ENCODE measurements at regions not wholly inside any gene's neighbourhood (a gene's known extent, or its start where the extent isn't known, plus 50 kb on each side); places are given as distances from the start of the nearest gene placed in this dataset.

- no peak for DNase-seq (ENCODE audit: low read depth)
These were observed 403.6 kb upstream of the PBX1 start for GRCh38 chr1:164155347-164155746.

DNA sequence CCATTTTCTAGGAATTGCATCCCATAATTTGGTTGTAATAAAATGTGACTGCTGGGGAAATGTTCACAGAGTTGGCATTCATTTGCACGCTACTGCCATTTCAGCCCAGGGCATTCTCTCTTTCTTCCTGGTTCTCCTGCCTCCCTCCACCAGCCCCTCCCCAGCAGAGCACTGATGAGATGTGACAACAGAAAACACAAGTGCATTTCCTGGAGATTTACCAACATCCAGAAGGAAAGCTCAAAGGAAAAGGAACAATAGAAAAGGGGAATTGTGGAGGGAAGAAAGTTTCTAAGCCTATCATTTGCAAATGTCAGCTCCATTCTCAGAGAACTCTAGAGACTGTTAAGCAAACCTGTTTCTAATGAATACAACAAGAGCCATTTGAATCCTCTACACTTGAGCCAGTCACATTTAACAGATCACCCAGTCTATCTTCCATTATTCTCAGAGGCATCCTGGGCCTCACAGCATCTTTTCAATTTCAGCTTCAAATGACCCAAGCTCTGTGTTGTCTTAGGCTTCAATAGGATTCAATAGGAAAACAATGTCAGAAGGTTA is 395.6 kb upstream of the PBX1 start:
- DNase-seq (ENCODE audit: low read depth), result no peak

DNA sequence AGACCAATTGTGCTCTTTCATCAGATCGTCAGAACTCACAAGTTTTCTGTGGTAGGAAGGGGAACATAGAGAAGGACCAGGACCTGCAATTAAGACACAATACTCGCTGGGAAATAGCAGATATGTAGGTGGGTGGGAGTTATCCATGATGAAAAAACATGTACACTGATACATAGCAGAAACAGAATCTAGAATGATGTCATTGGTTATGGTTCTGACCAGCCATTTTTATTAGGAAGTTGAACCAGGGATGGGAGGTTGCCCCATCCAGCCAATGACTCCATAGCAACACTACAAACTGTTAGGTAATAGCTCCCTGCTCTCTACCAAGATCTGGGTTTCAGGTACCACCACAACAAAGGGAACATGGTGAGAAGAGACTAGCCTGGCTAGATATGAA is 393.5 kb upstream of the PBX1 start:
- DNase-seq (ENCODE audit: low read depth), result no peak

DNA sequence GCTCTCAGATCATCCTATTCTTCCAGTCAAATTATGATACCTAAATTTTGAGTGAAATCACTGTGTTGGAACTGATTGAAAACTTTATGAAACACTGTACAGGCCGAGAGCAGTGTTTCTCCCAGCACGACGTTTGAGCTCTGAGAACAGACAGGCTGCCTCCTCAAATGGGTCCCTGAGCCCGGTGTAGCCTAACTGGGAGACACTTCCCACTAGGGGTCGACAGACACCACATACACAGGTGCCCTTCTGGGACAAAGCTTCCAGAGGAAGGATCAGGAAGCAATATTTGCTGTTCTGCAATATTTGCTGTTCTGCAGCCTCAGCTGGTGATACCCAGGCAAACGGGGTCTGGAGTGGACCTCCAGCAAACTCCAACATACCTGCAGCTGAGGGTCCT is 392.5 kb upstream of the PBX1 start:
- peak; percentile 12 for DNase-seq (ENCODE audit: low read depth)

GRCh38 chr1:164177118-164177517 is 381.9 kb upstream of the PBX1 start:
- DNase-seq (ENCODE audit: low read depth), result no peak

DNA sequence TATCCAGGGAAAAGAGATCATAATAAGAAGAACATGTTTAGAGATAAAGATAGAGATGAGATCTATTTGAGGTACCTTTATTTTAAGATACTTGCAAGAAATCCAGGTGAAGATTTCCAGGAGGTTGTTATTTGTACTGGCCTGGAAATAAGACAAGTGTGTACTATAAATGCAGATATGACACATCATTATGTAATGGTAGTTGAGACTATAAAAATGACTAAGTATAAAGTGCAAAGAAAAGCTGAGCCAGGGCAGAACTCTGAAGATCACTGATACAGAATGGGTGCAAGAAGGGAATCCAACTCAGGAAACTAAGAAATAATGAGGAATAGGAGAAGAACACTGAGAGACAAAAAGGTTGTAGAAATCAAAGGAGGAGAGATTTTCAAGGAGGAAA is 378.2 kb upstream of the PBX1 start:
- DNase-seq (ENCODE audit: low read depth), result no peak

- DNase-seq (ENCODE audit: low read depth), result no peak
These were observed 374.9 kb upstream of the PBX1 start for GRCh38 chr1:164183854-164184635.

- DNase-seq (ENCODE audit: low read depth), result no peak
These were observed 372.1 kb upstream of the PBX1 start for GRCh38 chr1:164186881-164187280.

DNA sequence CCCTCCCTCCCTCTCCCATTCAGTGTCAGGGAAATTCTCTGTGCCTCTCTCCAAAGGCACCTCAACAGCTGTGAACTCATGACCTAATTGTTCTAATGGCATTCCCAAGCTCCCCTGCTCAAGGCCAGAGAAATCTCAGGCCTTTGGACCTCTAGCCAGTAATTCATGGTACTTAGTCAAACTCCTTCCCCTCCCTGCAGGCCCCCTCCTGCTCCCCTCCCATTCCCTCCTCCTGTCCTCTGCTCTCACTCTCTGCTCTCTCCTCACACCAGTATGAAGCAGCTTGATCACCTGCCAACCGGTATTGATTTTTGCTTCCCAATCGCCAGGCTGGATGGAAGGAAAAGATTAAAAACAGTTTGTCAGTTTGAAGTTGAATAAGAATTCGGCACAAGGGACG is 370.5 kb upstream of the PBX1 start:
- DNase-seq (ENCODE audit: low read depth), result no peak

- no peak for DNase-seq (ENCODE audit: low read depth)
These were observed 367.8 kb upstream of the PBX1 start for GRCh38 chr1:164191191-164191590.

- DNase-seq (ENCODE audit: low read depth), result no peak
These were observed 348.7 kb upstream of the PBX1 start for GRCh38 chr1:164210211-164210739.

DNA sequence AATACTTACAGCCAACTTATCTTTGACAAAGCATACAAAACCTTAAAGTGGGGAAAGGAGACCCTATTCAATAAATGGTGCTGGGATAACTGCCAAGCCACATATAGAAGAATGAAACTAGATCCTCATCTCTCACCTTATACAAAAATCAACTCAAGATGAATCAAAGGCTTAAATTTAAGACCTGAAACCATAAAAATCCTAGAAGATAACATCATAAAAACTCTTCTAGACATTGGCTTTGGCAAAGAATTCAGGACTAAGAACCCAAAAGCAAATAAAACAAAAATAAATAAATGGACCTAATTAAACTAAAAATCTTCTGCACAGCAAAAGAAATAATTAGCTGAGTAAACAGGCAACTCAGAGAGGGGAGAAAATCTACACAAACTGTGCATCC is 335.6 kb upstream of the PBX1 start:
- DNase-seq (ENCODE audit: low read depth), result no peak

- no peak for DNase-seq (ENCODE audit: low read depth)
These were observed 334.0 kb upstream of the PBX1 start for GRCh38 chr1:164225011-164225410.

DNA sequence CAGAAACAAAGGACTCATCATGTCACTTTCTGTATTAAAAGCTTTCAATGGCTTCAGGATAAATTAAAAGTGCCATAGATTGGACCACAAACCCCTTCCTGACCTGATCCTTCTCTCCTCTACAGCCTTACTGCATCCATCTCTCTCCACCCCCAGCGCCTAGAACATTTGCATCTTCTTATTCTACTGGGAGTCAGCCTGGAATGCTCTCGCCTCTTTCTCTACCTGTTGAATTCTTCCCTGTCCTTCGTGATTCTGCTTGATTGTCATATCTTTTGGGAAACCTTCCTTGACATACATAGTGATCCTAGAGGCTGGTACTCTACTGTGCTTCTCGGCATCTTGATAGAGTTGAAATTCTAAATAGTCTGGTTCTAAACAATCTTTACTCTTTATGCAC is 332.0 kb upstream of the PBX1 start:
- no peak for DNase-seq (ENCODE audit: low read depth)

DNA sequence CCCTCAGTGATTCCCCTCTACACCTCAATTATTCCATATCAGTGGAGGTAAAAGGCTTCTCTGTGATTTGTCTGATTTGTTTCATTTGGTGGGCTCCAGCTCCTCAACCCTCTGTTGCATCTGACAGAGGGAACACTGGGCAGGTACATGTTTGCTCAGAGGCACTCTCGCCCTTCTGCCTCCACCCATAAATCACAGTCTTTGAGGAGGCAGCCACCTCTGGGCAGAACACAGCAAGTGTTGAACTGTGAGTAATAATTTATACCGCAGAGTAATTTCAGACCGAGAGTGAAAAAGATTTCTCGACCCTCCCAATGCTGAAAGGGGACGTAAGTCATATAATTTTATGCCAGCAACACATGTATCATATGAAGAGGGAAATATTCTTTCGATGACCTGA is 330.1 kb upstream of the PBX1 start:
- DNase-seq (ENCODE audit: low read depth), result no peak

DNA sequence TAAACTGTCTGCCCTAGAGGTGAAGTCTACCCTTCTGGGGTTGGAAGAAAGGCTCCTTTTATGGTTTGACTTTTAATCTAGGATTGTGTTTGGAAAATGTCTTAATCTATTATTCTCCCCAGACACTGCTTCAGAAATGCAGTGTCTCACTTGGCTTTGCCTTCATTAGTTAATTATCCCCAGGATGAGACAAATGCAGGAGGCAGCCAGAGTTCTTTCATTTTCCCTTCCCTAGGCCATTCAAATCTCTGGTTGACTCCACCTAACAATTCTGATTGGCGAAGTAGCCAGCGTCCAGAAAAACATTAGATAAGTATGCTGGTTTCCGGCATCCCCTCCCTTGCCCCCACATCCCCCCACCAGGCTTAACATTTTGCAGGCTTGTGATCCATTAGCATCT is 325.8 kb upstream of the PBX1 start:
- no peak for DNase-seq (ENCODE audit: low read depth)

DNA sequence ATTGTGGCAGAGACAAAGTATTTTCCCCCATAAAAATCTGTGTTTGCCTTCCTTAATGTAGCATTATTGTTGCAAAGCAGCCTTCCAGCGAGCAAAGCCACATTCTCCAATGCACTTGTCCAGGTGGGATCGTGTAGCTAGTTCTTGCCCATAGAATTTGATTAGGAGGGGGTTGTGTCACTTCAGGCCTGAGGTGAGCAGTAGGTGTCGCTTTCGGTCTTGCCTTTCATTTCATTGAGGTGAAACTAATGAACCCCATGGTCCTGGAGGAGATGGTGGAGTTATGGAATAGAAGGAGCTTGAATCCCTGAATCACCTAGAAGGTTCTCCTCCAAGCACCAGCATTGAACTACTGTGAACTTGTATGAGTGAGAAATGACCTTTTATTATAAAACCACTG is 318.9 kb upstream of the PBX1 start:
- DNase-seq (ENCODE audit: low read depth), result peak; percentile 21

- DNase-seq (ENCODE audit: low read depth), result no peak
These were observed 308.6 kb upstream of the PBX1 start for GRCh38 chr1:164250365-164250764.

DNA sequence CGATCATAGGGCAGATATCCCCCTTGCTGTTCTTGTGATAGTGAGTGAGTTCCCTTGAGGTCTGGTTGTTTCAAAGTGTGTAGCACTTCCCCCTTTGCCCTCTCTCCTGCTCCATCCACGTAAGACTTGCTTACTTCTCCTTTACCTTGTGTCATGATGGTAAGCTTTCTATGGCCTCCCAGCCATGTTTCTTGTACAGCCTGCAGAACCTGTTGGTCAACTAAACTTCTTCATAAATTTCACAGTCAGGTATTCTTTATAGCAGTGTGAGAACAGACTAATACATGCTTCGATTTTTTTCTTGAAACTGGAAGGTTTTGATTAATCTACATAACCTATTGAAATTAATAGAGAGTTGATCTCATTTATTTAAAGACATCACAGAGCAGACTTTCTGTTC is 302.5 kb upstream of the PBX1 start:
- DNase-seq (ENCODE audit: low read depth), result no peak

- no peak for DNase-seq (ENCODE audit: low read depth)
These were observed 297.2 kb upstream of the PBX1 start for GRCh38 chr1:164261691-164262240.

DNA sequence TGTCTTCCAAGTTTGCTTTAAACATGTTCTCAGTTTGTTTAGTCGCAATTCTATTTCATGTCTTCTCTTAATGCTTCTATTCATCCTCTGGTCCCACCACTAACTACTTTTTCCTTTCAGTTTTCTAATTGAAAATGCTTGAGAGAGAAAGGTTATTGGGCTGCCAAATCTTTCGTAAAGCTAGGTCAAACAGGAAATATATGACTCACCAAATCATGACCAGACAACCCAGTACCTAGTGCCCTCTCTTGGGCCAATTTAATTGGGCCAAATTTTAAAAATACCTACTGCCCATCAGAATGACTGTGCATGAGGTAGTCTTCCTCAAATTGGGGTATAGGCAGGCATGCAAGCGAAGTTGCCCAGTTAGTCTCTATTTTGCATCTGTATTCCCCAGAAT is 295.4 kb upstream of the PBX1 start:
- no peak for DNase-seq (ENCODE audit: low read depth)

DNA sequence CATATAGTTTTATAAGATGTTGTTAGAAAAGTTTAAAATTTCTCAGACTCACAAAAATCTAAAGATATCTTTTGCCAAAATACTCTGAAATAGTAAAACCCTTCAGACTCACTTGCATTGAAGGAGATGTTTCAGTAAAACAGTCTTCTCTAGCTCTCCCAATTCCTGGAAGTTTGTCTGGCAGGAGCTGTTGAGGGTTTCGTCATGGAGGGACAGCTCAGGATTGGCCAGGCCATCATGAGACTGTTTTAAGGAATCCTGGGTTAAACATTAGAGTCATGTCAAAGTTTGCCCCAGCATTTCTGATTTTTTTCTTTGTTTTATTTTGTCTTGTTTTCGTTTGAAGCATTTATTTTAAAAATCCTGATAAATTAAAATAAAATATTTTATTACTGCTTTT is 293.8 kb upstream of the PBX1 start:
- DNase-seq (ENCODE audit: low read depth), result no peak

GRCh38 chr1:164272156-164272555 is 286.8 kb upstream of the PBX1 start:
- no peak for DNase-seq (ENCODE audit: low read depth)

GRCh38 chr1:164296172-164296571 is 262.8 kb upstream of the PBX1 start:
- no peak for DNase-seq (ENCODE audit: low read depth)

Data from amniotic epithelial cell (primary cell).